ENCODE measurements at regions not wholly inside any gene's neighbourhood (a gene's known extent, or its start where the extent isn't known, plus 50 kb on each side); places are given as distances from the start of the nearest gene placed in this dataset.
"Not testable (repeated sequence)": the region's sequence is repeated elsewhere in the genome, so short reads cannot be mapped to it uniquely, and the experiment has no call there.

DNA sequence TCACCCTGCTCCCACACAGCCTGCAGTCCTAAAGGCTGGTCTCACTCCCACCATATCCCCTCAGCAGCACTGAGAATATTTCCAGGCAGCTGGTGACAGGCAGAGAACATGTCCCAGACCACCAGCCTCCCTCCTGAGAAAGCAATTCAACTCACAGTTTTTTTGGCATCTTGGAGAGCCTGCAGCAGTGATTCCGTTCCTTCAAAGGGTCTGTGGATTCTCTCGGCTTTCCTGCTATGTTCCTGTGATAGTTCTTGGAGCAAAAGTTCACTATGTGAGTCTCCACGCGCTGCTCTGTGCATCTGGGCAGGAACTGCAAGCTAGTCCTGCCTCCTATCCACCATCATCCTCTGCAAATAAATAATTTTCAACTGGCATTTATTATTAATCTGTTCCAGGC lies 448.3 kb upstream of the HSF2 start:
- no peak for DNase-seq

DNA sequence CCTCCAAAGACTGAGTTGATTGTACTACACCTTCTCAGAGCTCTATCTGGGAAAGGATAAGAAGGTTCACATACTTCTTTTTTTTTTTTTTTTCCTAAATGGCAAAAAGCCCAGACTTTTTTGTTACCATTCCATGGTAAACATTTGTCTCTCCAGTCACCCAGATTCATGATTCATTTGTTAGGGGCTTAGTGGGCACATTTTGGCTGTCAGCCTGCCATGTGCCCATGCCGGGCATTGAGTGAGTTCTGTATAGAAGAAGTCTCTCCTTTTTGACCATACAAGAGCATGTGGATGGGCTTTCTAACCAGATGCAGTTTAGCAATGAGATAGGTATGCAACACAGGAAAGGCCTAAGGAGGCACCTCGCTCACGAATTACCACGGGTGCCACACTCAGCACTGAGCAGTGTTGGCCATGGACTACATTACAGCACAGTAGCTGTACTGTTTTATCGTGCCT lies 447.5 kb upstream of the HSF2 start:
- no peak for DNase-seq

DNA sequence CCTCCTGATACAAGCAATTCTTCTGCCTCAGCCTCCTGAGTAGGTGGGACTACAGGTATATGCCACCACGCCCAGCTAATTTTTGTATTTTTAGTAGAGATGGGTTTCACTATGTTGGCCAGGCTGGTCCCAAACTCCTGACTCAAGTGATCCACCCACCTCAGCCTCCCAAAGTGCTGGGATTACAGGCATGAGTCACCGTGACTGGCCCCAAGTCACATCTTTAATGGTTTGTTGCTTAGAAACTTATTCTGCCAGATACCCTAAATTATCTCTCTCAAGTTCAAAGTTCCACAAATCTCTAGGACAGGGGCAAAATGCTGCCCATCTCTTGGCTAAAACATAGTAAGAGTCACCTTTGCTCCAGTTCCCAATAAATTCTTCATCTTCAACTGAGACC lies 444.1 kb upstream of the HSF2 start:
- not testable (repeated sequence) for DNase-seq

DNA sequence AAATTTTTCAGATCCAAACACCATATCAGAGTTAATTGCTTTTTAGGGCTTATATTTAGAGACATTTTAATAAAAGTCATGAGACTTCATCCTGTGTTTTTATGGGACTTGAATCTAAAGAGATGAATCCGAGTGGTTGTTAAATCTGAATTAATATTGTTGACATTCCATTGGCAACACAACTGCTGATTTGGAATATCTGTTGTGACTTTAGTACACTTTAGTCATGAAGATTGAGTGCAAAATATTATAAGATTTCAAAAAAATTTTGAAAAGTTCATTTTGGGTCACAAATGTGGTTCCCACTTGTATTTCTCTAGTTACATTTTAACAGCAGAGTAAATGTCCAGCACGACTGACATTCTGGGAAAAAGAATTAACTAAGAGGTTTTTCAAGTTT lies 442.7 kb upstream of the HSF2 start:
- no peak for DNase-seq

DNA sequence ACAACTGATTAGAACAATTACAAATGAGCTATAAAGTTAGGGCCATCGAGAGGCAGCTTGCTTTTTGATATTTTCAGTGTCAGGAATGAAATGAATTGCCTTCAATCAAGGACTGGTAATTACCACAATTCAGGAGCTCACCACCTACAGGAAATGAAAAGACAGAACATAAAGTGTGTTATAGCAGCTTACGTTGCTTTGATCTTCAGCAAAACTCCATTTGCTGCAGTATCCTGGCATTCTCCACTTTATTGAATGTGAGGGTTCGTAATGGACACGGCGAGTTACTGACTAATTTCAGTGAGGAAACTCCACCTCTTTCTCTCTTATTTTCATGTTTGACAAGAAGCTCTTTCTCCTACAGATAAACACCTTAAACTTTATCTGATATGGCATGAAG lies 440.0 kb upstream of the HSF2 start:
- no peak for DNase-seq

GRCh38 chr6:121961619-121962125 lies 437.8 kb upstream of the HSF2 start:
- DNase-seq, result no peak

DNA sequence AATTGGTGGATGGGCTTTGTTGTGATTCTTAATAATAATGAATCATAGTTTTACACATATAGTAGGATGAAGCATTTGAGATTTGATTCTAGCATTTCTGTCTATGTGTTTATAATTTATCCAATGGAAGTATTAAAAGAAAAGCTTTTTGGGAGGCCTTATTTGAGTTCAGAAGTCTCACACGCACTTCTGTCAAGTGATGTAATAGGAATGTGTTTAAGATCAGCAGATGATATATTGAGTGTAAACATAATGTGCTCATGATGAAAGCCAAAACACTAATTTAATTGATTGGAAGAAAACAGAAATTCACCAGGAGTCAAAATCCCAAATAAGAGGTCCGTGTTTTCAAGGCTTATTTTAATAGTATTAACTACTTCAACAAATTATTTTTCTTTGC lies 435.6 kb upstream of the HSF2 start:
- no peak for DNase-seq

GRCh38 chr6:121965739-121966138 lies 433.7 kb upstream of the HSF2 start:
- no peak for DNase-seq

- no peak for DNase-seq
These were observed 431.8 kb upstream of the HSF2 start for GRCh38 chr6:121967631-121968030.

DNA sequence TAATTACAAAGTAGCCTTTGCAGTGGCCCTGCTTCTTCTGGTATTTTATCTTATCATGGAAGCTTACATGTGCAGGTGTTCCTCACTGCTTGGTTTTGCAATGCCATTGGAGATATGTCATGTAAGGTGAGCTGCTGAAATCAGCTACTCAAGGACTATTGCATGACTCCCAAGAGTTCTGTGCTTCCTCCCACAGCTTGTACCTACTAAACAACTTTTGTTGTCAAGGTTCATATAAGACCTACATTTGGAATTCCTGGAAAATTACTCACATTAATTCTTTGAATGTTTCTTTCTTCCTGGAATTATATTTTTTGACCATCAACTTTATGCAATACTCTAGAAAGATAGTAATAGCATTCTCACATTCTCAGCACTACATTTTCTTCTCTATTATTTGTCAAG lies 427.5 kb upstream of the HSF2 start:
- DNase-seq, result no peak

DNA sequence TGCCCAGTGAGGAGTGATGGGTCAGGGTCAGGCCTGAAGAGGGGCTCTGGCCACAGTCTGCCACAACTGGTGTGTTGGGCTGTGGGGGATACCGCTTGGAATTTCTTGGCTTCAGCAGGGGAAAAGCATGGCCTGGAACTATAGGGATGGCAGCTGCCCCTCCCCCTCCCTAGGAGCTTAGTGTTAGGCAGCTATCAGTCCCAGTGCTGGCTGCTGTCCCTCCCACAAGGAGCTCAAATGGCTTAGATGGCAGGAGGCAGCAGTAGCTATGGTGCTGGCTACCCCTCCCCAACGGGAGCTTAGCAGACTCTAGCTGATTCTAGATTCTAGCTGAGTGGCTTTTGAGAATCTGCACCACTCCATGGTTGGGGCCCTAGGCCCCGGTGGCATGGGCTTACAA lies 414.5 kb upstream of the HSF2 start:
- no peak for DNase-seq

DNA sequence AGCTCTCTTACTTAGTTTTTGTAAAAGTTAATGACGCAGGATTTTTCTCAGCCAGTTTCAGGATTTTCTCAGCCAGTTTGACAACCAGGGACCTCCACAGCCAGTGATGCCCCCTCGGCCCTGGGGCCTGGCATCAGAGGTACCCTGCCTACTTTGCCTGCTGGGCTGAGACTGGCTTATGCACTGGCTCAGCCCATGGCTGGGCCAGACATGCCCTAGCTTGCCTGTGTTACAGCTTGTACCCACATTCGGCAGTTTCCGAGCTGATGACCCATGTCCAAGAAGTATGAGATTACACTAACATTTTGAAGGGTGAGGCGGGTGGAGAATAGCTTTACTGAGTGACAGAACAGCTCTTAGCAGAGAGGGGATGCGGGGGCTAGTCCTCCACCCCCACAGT lies 406.1 kb upstream of the HSF2 start:
- DNase-seq, result no peak

DNA sequence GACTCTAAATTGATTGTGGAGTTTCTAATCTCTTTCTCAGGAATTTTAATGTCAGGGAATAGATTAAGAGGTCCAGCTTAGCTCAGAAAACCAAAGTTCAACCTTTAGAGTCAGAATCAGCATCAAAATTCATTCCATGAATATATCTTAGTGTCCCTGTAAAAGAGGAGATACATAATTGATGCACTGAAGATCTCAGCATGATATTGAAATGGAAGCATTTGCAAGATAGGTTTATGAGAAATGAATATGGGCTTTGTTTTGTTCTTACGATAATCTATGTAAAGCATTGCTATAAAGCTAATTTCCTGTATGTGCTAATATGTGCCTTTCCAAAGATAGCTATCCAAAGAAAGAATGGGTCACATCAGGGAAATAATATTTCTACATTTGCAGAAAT lies 404.5 kb upstream of the HSF2 start:
- no peak for DNase-seq

DNA sequence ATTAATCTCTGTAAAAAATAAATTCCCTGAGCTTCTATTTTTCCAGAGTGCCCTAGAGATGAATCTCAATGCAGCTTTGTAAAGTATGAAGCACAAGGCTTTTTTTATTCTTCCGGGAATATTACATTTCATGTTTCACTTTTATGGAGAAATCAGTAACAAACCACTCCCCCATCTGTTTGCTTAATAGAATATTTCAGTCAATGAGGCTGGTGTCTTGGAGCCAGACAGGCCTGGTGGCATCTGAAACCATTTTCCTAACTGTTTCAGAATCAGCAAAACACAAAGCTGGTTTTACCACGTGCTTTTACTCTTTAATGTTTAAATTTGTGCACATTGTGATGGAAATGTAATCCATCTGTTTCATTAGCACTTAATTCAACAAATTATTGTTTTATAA lies 400.8 kb upstream of the HSF2 start:
- no peak for DNase-seq

DNA sequence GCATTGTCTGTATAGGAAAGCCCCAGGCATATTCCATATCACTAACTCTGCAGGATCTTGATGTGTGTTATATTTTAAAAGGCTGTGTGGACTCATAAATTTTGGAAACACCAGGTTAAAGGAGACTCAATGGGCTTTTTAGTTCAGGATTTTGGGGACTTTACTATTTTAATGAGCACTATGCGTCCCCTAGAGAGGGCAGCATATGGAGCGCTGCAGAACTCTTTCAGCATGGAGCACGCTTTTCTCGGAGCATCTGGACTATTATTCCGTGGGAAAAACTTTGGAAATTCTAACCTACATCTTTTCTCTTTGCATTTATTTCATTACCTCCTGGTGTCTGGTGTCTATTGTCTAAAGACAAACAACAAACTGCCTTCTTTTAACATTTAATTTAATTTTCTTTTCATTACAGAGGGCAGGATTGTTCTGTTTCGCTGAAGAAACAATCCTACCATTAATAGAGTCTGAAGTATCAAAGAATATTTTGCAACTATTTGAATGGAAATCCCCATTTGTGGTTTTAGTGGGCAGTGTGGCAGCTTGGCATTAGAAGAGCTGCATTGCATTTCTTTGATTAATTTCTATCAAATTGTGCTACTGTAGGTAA lies 399.9 kb upstream of the HSF2 start:
- no peak for DNase-seq

GRCh38 chr6:122005661-122006060 lies 393.8 kb upstream of the HSF2 start:
- no peak for DNase-seq

- no peak for DNase-seq
These were observed 392.1 kb upstream of the HSF2 start for GRCh38 chr6:122007339-122007738.

GRCh38 chr6:122008101-122008999 lies 391.1 kb upstream of the HSF2 start:
- DNase-seq, result no peak

- DNase-seq, result no peak
These were observed 390.5 kb upstream of the HSF2 start for GRCh38 chr6:122009000-122009350.

DNA sequence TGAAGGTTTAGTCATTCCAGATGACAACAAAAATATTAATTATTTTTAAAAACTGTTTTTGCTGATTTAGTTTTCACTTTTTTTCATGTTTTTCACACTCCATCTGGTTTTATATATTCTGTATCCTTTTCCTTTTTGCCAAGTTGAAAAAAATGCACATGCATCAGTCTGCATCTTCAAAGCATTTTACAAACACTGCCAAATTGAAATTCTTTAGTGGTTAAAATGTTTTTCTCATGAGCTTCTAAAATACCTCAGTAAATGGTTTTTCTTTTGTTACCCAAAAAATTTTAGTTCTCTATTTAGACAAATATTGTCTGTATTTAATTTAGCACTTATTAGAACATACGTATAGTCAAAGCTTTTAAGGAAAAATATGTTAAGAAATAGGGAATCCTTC lies 386.9 kb upstream of the HSF2 start:
- DNase-seq, result no peak

DNA sequence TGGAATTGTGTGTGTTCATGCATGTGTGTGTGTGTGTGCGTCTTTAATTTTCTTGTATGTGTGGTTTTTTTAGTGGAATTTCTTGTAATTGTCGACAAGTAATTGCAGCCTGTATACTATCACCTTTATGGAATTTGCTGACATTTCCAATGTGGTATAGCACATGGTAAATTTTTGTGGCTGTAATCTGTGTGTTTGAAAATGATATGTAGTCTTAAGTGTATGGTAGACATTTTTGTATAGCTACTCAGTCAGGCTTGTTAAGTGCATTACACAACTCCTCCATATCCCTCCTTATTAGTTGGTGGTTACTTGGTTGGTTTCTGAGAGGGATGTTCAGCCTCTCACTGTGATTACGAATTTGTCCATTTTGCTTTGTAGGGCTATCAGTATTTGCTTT lies 384.5 kb upstream of the HSF2 start:
- DNase-seq, result no peak

DNA sequence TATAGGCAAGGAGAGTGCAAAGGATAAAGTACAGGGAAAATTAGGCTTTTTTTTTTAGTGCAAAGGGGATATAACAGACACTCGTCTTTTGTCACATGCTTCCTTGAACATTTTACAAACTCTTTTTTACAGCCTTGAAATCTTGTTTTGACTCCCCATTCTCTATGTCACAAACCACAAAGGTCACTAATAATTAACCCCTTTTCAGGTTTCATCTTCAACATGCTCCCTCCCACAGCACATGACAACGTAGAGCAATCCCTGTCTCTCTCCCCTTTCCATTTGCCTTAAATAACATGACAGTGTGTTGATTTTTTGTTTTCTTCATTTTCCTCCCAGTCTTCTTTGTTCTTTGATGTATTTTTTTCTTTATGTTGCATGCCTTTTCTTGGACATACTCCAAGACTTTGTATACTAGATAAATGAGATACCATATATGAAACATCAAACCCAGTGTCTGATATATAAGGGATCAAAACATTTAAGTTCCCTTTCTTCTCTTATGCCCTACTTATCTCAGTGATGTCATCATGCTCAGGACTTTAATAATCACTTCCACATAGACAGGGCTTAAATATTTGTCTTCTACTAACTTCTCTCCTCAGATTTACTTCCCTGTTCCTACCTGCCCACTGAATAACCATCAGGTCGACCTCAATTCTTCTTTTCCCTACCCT lies 378.7 kb upstream of the HSF2 start:
- no peak for DNase-seq

DNA sequence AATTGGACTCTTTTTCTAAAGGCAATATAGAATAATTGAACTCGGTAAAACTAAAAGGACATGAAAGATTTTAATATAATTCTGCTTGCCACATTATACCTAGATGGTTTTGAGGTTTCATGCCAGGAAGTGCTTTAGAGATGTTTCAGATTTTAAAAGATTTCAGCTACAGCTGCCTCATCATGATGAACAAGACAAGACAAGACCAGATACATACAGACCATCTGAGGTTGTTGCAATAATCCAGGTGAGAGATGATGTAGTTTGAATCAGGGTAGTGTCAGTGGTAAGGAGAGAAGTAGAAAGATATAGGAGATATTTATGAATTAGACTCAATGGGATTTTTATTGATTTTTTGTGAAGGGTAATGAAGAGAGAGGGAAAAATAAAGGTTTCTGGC lies 374.3 kb upstream of the HSF2 start:
- no peak for DNase-seq

Data from DMS79 (cell line).